ENCODE measurements at regions not wholly inside any gene's neighbourhood (a gene's known extent, or its start where the extent isn't known, plus 50 kb on each side); places are given as distances from the start of the nearest gene placed in this dataset.

- Histone ChIP-seq H3K27ac (no peak overlapping the region), H3K27me3 (replicated peaks; ENCODE audit: insufficient read depth) (no peaks in the 10 kb centered on the region), H3K9me3 (no peaks in the 10 kb centered on the region), H3K4me3 (no peak overlapping the region), H3K4me1 (replicated peaks) (no peaks in the 10 kb centered on the region), H3K36me3 (no peaks in the 10 kb centered on the region)
- no peak for DNase-seq (ENCODE audit: low spot score)
- TF ChIP-seq POLR2A (IDR thresholded peaks at IDR 0.05) (no peak), CTCF (IDR thresholded peaks at IDR 0.05) (no peak), POLR2AphosphoS5 (IDR thresholded peaks at IDR 0.05) (no peak)
- intact Hi-C loops (cut with DNase I), result no loop called here
- WGBS, result 61% methylated on average over 24 of the region's 24 CpGs
Measured at GRCh38 chr7:73976761-73977618, 51.0 kb upstream of the ELN start.

DNA sequence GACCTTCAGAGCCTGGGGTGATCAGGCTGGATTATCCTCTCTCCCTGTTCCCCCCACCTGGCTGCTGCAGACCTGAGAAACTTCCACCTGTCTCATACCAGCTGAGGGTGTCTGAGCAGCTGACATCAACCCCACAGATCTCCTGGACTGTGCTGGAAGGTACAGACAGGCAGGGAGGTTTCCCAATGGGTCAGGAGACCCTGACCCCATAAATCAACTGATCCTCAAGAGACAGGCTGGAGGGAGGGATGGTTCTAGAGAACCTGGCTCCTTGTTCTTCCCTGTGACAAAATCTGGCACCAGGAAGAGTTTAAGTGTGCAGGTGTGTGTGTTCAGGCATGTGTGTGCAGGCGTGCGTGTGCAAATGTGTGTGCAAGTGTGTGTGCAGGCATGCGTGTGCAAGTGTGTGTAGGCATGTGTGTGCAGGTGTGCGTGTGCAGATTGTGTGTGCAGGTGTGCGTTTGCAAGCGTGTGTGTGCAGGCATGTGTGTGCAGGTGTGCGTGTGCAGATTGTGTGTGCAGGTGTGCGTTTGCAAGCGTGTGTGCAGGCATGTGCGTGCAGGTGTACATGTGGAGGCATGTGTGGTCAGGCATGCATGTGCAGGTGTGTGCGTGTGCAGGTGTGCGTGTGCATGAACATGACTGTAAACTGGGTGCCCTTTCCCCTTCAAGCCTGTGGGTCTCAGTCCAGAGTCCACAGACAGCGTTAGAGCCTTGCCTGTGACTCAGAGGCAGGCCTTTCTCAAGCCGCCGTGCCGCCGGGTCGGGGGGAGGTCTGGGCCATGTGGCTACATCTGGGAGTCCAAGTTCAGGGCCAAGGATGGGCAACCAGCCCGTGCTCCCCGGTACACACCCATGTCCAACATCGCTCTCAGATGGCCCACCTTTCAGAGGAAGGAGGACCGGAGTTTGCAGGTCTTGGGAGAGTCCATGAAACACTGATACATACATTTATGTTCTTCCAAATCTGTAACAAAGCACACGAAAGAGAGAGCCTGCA lies 50.1 kb upstream of the ELN start:
- 64% methylated on average over 23 of the region's 23 CpGs for WGBS
- Histone ChIP-seq H3K4me1 (replicated peaks) (no peaks in the 10 kb centered on the region), H3K4me3 (no peak overlapping the region), H3K27me3 (replicated peaks; ENCODE audit: insufficient read depth) (no peaks in the 10 kb centered on the region), H3K9me3 (no peaks in the 10 kb centered on the region), H3K36me3 (no peaks in the 10 kb centered on the region), H3K27ac (no peak overlapping the region)
- TF ChIP-seq POLR2AphosphoS5 (IDR thresholded peaks at IDR 0.05), result no peak
- no peak for TF ChIP-seq CTCF (IDR thresholded peaks at IDR 0.05)
- no peak for TF ChIP-seq POLR2A (IDR thresholded peaks at IDR 0.05)
- intact Hi-C loops (cut with DNase I), result no loop called here
- no peak for DNase-seq (ENCODE audit: low spot score)
